OCI-LY7 (cell line): ENCODE measurements at regions not wholly inside any gene's neighbourhood (a gene's known extent, or its start where the extent isn't known, plus 50 kb on each side); places are given as distances from the start of the nearest gene placed in this dataset.

Experiments used
- EZH2phosphoT487 ChIP-seq: fragments of 200-600 bp; sonication (generic); IDR thresholded peaks from 2 replicates; pipeline ENCODE4 v1.6.1; 2018; ENCODE audit warnings: low read depth, borderline replicate concordance, mild to moderate bottlenecking, mixed run types, antibody characterized with exemption, low read length, moderate library complexity, mixed read lengths
- TF ChIP-seq, protein P1 (sequence below): fragments of 200-600 bp; sonication (generic); conservative IDR thresholded peaks from 2 replicates; pipeline ENCODE4 v1.5.1; 2014; ENCODE audit warnings: mild to moderate bottlenecking, antibody characterized with exemption, low read length, moderate library complexity, mixed read lengths

GRCh38 chr2:139354518-139354917, 574.3 kb upstream of the NXPH2 start:
- TF ChIP-seq, protein P1, sequence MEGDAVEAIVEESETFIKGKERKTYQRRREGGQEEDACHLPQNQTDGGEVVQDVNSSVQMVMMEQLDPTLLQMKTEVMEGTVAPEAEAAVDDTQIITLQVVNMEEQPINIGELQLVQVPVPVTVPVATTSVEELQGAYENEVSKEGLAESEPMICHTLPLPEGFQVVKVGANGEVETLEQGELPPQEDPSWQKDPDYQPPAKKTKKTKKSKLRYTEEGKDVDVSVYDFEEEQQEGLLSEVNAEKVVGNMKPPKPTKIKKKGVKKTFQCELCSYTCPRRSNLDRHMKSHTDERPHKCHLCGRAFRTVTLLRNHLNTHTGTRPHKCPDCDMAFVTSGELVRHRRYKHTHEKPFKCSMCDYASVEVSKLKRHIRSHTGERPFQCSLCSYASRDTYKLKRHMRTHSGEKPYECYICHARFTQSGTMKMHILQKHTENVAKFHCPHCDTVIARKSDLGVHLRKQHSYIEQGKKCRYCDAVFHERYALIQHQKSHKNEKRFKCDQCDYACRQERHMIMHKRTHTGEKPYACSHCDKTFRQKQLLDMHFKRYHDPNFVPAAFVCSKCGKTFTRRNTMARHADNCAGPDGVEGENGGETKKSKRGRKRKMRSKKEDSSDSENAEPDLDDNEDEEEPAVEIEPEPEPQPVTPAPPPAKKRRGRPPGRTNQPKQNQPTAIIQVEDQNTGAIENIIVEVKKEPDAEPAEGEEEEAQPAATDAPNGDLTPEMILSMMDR = no peak
- TF ChIP-seq EZH2phosphoT487 = no peak
